A549 (cell line): ENCODE measurements at regions not wholly inside any gene's neighbourhood (a gene's known extent, or its start where the extent isn't known, plus 50 kb on each side); places are given as distances from the start of the nearest gene placed in this dataset.

Experiments
- CHD2 ChIP-seq: fragments of 150-350 bp; IDR thresholded peaks from 2 replicates; pipeline ENCODE4 v1.6.1; 2014; ENCODE audit warnings: low read length; ENCODE audit not compliant: partially characterized antibody
- CTCF ChIP-seq: fragments of >200 bp; sonication (Bioruptor Twin); formaldehyde crosslinking; IDR thresholded peaks from 3 replicates; pipeline ENCODE4 v1.5.1; 2016
- FOSL2 ChIP-seq, 2 experiments: fragments of 450-650 bp in 1 of 2; fragments of >200 bp in 1 of 2; sonication (Bioruptor Twin) in 1 of 2; formaldehyde crosslinking; IDR thresholded peaks; 2 replicates each; pipeline versions ENCODE4 v1.5.0 to v1.6.1; 2016 to 2020; ENCODE audit warnings: mild to moderate bottlenecking in 1 of 2, moderate library complexity in 1 of 2
- NR3C1 ChIP-seq: fragments of >200 bp; sonication (Bioruptor Twin); formaldehyde crosslinking; IDR thresholded peaks from 3 replicates; pipeline ENCODE4 v1.6.1; 2017
- PBX3 ChIP-seq: IDR thresholded peaks from 2 replicates; pipeline ENCODE4 v1.6.1; 2012
- TFCP2L1 ChIP-seq: fragments of 250-450 bp; sonication (Bioruptor Pico); IDR thresholded peaks from 2 replicates; pipeline ENCODE4 v1.5.0; 2021; ENCODE audit warnings: mild to moderate bottlenecking

- no peak for TF ChIP-seq CTCF
- TF ChIP-seq TFCP2L1 (CRISPR knock-in tag): no peak
- no peak for TF ChIP-seq FOSL2 (IDR thresholded peaks at IDR 0.05)
- no peak for TF ChIP-seq FOSL2 (CRISPR knock-in tag; IDR thresholded peaks at IDR 0.05)
- no peak for TF ChIP-seq NR3C1
- no peak for TF ChIP-seq CHD2
- no peak for TF ChIP-seq PBX3
These were observed 59.0 kb upstream of the KCNMA1 start for GRCh38 chr10:77696584-77696983.
